OCI-LY3 (cell line): ENCODE measurements at regions not wholly inside any gene's neighbourhood (a gene's known extent, or its start where the extent isn't known, plus 50 kb on each side); places are given as distances from the start of the nearest gene placed in this dataset.

Source experiments
- H2AFZ ChIP-seq: fragments of 200-600, 300-600 bp; shearing (Covaris generic); 2 replicates; pipeline ENCODE4 v1.6.0; 2014; ENCODE audit warnings: antibody characterized with exemption, low read depth, low read length
- H3K27ac ChIP-seq: fragments of 200-600, 300-600 bp; sonication (generic); 2 replicates; pipeline ENCODE4 v1.5.1; 2014; ENCODE audit warnings: mild to moderate bottlenecking, low read length, moderate library complexity, mixed read lengths
- H3K27me3 ChIP-seq: fragments of 200-600, 300-600 bp; sonication (generic); 2 replicates; pipeline ENCODE4 v1.6.1; 2014; ENCODE audit warnings: low read depth, low read length, mixed read lengths
- H3K36me3 ChIP-seq: fragments of 200-600, 300-600 bp; sonication (generic); replicated peaks from 2 replicates; pipeline ENCODE3; 2014; ENCODE audit warnings: low read depth, low read length, mixed read lengths
- H3K4me1 ChIP-seq: fragments of 300-600, 200-600 bp; sonication (generic); 2 replicates; pipeline ENCODE4 v1.6.1; 2014; ENCODE audit warnings: low read length, mixed read lengths
- H3K4me2 ChIP-seq: fragments of 200-600, 300-600 bp; sonication (generic); 2 replicates; pipeline ENCODE4 v1.6.1; 2014; ENCODE audit warnings: low read length, mixed read lengths
- H3K4me3 ChIP-seq: fragments of 300-600, 200-600 bp; sonication (generic); 2 replicates; pipeline ENCODE4 v1.5.1; 2014; ENCODE audit warnings: antibody characterized with exemption, mild to moderate bottlenecking, low read length, moderate library complexity
- H3K79me2 ChIP-seq: fragments of 300-600, 200-600 bp; shearing (Covaris generic); 2 replicates; pipeline ENCODE4 v1.6.1; 2014; ENCODE audit warnings: mild to moderate bottlenecking, low read length, mixed read lengths
- H3K9ac ChIP-seq: fragments of 300-600, 200-600 bp; shearing (Covaris generic); 2 replicates; pipeline ENCODE4 v1.6.0; 2014; ENCODE audit warnings: mild to moderate bottlenecking, low read length, moderate library complexity
- H3K9me3 ChIP-seq: fragments of 200-600, 300-600 bp; shearing (Covaris generic); 2 replicates; pipeline ENCODE4 v1.6.1; 2014; ENCODE audit warnings: low read length, mixed read lengths; ENCODE audit not compliant: insufficient read depth
- H4K20me1 ChIP-seq: fragments of 200-600, 300-600 bp; sonication (generic); 2 replicates; pipeline ENCODE4 v1.6.1; 2016; ENCODE audit warnings: low read length, mixed read lengths; ENCODE audit not compliant: insufficient read depth
- EZH2phosphoT487 ChIP-seq: fragments of 200-600 bp; shearing (Covaris generic); IDR thresholded peaks from 2 replicates; pipeline ENCODE4 v1.6.1; 2018; ENCODE audit warnings: antibody characterized with exemption, mixed run types, low read depth
- TF ChIP-seq, protein P1 (sequence below): fragments of 200-600, 300-600 bp; sonication (generic); IDR thresholded peaks from 2 replicates; pipeline ENCODE4 v1.5.1; 2014; ENCODE audit warnings: antibody characterized with exemption, low read length, low read depth

DNA sequence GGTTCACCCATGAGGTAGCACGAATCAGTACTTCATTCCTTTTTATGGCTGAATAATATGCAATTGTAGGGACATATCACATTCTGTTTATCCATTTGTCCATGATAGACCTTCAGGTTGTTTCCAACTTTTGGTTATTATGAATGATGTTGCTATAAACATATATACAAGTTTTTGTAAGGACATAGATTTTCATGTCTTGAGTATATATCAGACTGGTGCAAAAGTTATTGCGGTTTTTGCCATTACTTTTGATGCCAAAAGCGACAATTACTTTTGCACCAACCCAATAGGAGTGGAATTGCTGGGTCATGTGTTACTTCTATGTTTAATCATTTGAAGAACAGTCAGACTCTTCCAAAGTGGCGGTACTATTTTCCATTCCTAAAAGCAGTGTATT, 361.5 kb downstream of the RPS24 start:
- no peak overlapping the region for H3K27ac ChIP-seq
- H3K27me3 ChIP-seq: no peaks in the 10 kb centered on the region
- no peaks in the 10 kb centered on the region for H3K79me2 ChIP-seq
- no peak for TF ChIP-seq EZH2phosphoT487
- TF ChIP-seq, protein P1, sequence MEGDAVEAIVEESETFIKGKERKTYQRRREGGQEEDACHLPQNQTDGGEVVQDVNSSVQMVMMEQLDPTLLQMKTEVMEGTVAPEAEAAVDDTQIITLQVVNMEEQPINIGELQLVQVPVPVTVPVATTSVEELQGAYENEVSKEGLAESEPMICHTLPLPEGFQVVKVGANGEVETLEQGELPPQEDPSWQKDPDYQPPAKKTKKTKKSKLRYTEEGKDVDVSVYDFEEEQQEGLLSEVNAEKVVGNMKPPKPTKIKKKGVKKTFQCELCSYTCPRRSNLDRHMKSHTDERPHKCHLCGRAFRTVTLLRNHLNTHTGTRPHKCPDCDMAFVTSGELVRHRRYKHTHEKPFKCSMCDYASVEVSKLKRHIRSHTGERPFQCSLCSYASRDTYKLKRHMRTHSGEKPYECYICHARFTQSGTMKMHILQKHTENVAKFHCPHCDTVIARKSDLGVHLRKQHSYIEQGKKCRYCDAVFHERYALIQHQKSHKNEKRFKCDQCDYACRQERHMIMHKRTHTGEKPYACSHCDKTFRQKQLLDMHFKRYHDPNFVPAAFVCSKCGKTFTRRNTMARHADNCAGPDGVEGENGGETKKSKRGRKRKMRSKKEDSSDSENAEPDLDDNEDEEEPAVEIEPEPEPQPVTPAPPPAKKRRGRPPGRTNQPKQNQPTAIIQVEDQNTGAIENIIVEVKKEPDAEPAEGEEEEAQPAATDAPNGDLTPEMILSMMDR: no peak
- H3K9me3 ChIP-seq: no peaks in the 10 kb centered on the region
- H3K4me2 ChIP-seq: no peak overlapping the region
- H3K9ac ChIP-seq: no peak overlapping the region
- H2AFZ ChIP-seq: no peak overlapping the region
- no peaks in the 10 kb centered on the region for H3K36me3 ChIP-seq
- no peaks in the 10 kb centered on the region for H4K20me1 ChIP-seq
- H3K4me3 ChIP-seq: no peak overlapping the region
- no peaks in the 10 kb centered on the region for H3K4me1 ChIP-seq

DNA sequence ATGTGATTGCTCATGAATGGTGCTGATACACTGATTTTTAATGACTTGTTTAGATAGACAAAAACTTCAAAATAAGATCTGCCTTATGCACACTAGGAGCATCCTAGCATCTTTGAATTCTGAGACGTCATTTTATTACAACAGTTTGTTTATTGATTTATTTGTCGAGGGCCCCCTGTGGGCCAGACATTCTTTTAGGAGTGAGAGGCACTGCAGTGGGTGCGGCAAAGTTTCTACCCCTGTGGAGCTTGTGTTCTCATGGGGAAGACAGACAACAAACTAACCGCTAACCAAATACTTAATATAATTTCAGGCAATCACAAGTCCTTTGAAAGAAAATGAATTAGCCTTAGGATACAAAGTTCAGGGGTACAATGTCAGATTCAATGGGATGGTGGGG, 363.1 kb downstream of the RPS24 start:
- no peak overlapping the region for H2AFZ ChIP-seq
- H4K20me1 ChIP-seq: no peaks in the 10 kb centered on the region
- H3K4me1 ChIP-seq: no peaks in the 10 kb centered on the region
- H3K27ac ChIP-seq: no peak overlapping the region
- no peak overlapping the region for H3K4me3 ChIP-seq
- H3K9me3 ChIP-seq: no peaks in the 10 kb centered on the region
- no peak overlapping the region for H3K4me2 ChIP-seq
- no peaks in the 10 kb centered on the region for H3K27me3 ChIP-seq
- no peaks in the 10 kb centered on the region for H3K79me2 ChIP-seq
- no peaks in the 10 kb centered on the region for H3K36me3 ChIP-seq
- H3K9ac ChIP-seq: no peak overlapping the region
- no peak for TF ChIP-seq EZH2phosphoT487
- TF ChIP-seq, protein P1: no peak

DNA sequence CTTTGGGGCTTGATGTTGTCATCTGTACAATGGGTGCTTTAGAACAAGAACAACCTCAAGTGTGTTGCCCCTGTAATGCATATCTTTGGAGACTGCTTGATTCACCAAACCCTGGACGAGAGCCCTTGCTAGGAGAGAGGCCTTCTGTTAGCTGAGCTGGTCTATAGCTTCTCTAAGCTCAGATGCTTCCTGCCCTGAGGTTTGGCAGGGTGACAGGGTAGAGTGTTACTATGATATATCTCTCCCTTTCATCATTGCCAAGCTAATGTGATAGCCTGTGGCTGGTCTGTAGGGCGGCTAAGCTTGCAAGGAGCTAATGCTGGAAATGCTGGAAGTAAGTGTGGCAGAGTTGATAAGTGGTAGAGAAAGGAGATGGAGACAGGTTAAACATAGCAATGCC, 364.1 kb downstream of the RPS24 start:
- Histone ChIP-seq H3K27me3 (no peaks in the 10 kb centered on the region), H3K9me3 (no peaks in the 10 kb centered on the region), H3K4me1 (no peaks in the 10 kb centered on the region), H2AFZ (no peak overlapping the region), H3K27ac (no peak overlapping the region), H4K20me1 (no peaks in the 10 kb centered on the region), H3K9ac (no peak overlapping the region), H3K79me2 (no peaks in the 10 kb centered on the region), H3K36me3 (no peaks in the 10 kb centered on the region), H3K4me3 (no peak overlapping the region), H3K4me2 (no peak overlapping the region)
- no peak for TF ChIP-seq EZH2phosphoT487
- TF ChIP-seq, protein P1: no peak

GRCh38 chr10:78398382-78398781, 364.7 kb downstream of the RPS24 start:
- no peaks in the 10 kb centered on the region for H3K79me2 ChIP-seq
- H3K36me3 ChIP-seq: no peaks in the 10 kb centered on the region
- H4K20me1 ChIP-seq: no peaks in the 10 kb centered on the region
- TF ChIP-seq EZH2phosphoT487: no peak
- TF ChIP-seq, protein P1: no peak
- no peaks in the 10 kb centered on the region for H3K27me3 ChIP-seq
- no peak overlapping the region for H3K27ac ChIP-seq
- H3K4me3 ChIP-seq: no peak overlapping the region
- no peak overlapping the region for H3K9ac ChIP-seq
- no peak overlapping the region for H2AFZ ChIP-seq
- H3K4me1 ChIP-seq: no peaks in the 10 kb centered on the region
- no peak overlapping the region for H3K4me2 ChIP-seq
- no peaks in the 10 kb centered on the region for H3K9me3 ChIP-seq
